Prostate gland (tissue), 2 donors: ENCODE measurements at regions not wholly inside any gene's neighbourhood (a gene's known extent, or its start where the extent isn't known, plus 50 kb on each side); places are given as distances from the start of the nearest gene placed in this dataset.

ENCODE experiments used
- DNase-seq: peaks from one replicate; pipeline ENCODE4 v3.0.0-alpha.2; 2019; ENCODE audit warnings: low spot score
- H3K27ac ChIP-seq, 2 donors: fragments of 200-600 bp; sonication (generic); 2 replicates each; pipeline ENCODE4 v1.5.1; 2017 to 2019
- H3K27me3 ChIP-seq: fragments of 200-600 bp; sonication (generic); replicated peaks from 2 replicates; pipeline ENCODE4 v1.5.1; 2019; ENCODE audit not compliant: insufficient read depth
- H3K36me3 ChIP-seq, 2 donors: fragments of 200-600 bp; sonication (generic); 1 replicate in 1 of 2; 2 replicates in 1 of 2; pipeline versions ENCODE4 v1.5.1 to v1.8.1; 2017 to 2019
- H3K4me1 ChIP-seq: fragments of 200-600 bp; sonication (generic); replicated peaks from 2 replicates; pipeline ENCODE4 v1.5.1; 2019
- H3K4me3 ChIP-seq, 2 donors: fragments of 200-600 bp; sonication (generic); 2 replicates each; pipeline ENCODE4 v1.5.1; 2017 to 2019
- H3K9me3 ChIP-seq: fragments of 200-600 bp; sonication (generic); 2 replicates; pipeline ENCODE4 v1.5.1; 2017
- CTCF ChIP-seq, 4 experiments: fragments of 200-600 bp in 2 of 4; fragments of 450-650 bp in 2 of 4; sonication (generic) in 2 of 4; IDR thresholded peaks; 1 replicate in 3 of 4; 2 replicates in 1 of 4; pipeline ENCODE4 v1.5.1; 2016 to 2019; ENCODE audit warnings: antibody characterized with exemption in 4 of 4, mild to moderate bottlenecking in 2 of 4, moderate library complexity in 2 of 4
- POLR2A ChIP-seq: fragments of 450-650 bp; IDR thresholded peaks from one replicate; pipeline ENCODE4 v1.6.1; 2016; ENCODE audit warnings: antibody characterized with exemption, mild to moderate bottlenecking
- POLR2AphosphoS5 ChIP-seq: sonication (generic); formaldehyde crosslinking; IDR thresholded peaks from one replicate; pipeline ENCODE4 v1.6.1; 2017; ENCODE audit warnings: antibody characterized with exemption
- WGBS: methylation state at CpG from one replicate; pipeline ENCODE4 v1.1.5; 2018; 5-methylcytosine and 5-hydroxymethylcytosine counted together
- intact Hi-C: fragments of 100-400 bp; cut with DNase I; formaldehyde crosslinking; loops from one replicate; pipeline ENCODE4 v1.14.2; 2022

DNA sequence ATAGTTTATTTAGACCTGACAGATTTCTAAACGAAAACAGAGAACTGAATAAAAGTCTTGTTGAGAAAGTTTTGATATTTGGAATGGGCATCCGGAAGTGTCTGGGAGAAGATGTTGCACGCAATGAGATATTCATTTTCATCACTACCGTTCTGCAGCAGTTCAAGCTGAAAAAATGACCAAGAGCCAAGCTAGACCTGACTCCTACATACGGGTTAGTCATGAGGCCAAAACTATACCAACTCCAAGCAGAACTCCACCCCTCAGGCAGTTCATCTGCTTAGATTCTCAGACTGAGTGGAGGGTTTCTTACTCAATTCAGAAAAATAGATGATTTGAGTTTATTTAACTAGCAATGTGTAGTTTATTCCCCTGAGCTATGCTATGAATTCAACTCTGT is 95.4 kb upstream of the ANXA1 start:
- no peak for DNase-seq
- no peak for TF ChIP-seq CTCF (IDR thresholded peaks at IDR 0.05)
- TF ChIP-seq POLR2A = no peak
- no peak for TF ChIP-seq POLR2AphosphoS5
- no peaks in the 10 kb centered on the region for H3K9me3 ChIP-seq
- no peak overlapping the region for H3K4me3 ChIP-seq
- no peaks in the 10 kb centered on the region for H3K4me1 ChIP-seq
- H3K27ac ChIP-seq = no peak overlapping the region
- H3K36me3 ChIP-seq = no peaks in the 10 kb centered on the region
- intact Hi-C loops = no loop called here
- 82% methylated on average over 5 of the region's 5 CpGs for WGBS
- H3K27me3 ChIP-seq = no peaks in the 10 kb centered on the region

DNA sequence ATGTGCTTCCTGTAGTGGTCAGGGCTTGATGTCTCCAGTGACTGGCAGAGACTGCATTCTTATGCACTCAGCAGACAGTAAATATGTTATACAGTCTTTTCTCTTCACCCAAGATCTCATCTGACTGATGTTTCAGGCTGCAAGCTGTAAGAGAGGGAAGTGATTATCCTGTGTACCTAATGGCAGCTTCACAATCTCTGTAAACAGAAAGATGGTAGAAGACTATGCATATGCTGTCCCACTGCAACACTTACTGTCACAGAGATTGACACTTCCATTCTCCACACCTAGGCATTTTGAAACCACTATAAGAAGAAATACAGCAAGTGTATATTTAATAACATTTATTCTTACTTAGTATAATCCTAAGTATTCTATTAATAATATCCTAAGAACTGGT is 97.6 kb upstream of the ANXA1 start:
- H3K4me3 ChIP-seq = no peak overlapping the region
- no peaks in the 10 kb centered on the region for H3K27me3 ChIP-seq
- H3K4me1 ChIP-seq = no peaks in the 10 kb centered on the region
- no peak overlapping the region for H3K27ac ChIP-seq
- H3K9me3 ChIP-seq = no peaks in the 10 kb centered on the region
- intact Hi-C loops = no loop called here
- H3K36me3 ChIP-seq = no peaks in the 10 kb centered on the region
- TF ChIP-seq POLR2AphosphoS5 = no peak
- TF ChIP-seq CTCF (IDR thresholded peaks at IDR 0.05) = no peak
- TF ChIP-seq POLR2A = no peak
- DNase-seq = no peak

DNA sequence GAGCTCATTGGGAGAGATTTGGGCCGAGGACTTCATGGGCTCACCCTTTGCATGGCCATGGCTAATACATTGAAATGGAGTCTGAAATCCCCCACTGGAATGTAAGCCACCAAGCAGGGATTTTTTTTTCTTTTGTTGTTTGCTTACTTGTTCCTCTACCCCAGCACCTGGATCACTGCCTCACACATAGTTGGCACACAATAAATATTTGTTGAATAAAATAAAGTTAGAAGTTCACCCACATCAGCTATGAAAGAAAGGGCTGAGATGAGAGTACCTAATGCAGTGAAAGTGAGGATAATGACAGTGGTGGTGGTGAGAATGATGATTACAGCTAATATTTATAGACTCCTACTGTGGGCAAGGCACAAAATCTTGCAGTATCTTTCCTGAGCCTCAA is 98.1 kb upstream of the ANXA1 start:
- Histone ChIP-seq H3K4me1 (no peaks in the 10 kb centered on the region), H3K9me3 (no peaks in the 10 kb centered on the region), H3K36me3 (no peaks in the 10 kb centered on the region), H3K27me3 (no peaks in the 10 kb centered on the region), H3K4me3 (no peak overlapping the region), H3K27ac (no peak overlapping the region)
- intact Hi-C loops = no loop called here
- 78% methylated on average over 1 of the region's 1 CpG for WGBS
- DNase-seq = no peak
- TF ChIP-seq CTCF (IDR thresholded peaks at IDR 0.05) = no peak

- H3K36me3 ChIP-seq = no peaks in the 10 kb centered on the region
- no peak for DNase-seq
Observed at GRCh38 chr9:73050887-73051550, 98.2 kb upstream of the ALDH1A1 start.

More at GRCh38 chr9:73050887-73051550, 98.2 kb upstream of the ALDH1A1 start:
- no peak for TF ChIP-seq POLR2AphosphoS5
- no peak for TF ChIP-seq POLR2A
- no peak for TF ChIP-seq CTCF (IDR thresholded peaks at IDR 0.05)
- H3K4me1 ChIP-seq = no peaks in the 10 kb centered on the region
- no peaks in the 10 kb centered on the region for H3K27me3 ChIP-seq
- 56% methylated on average over 7 of the region's 7 CpGs for WGBS
- H3K9me3 ChIP-seq = no peaks in the 10 kb centered on the region
- intact Hi-C loops = no loop called here
- no peak overlapping the region for H3K27ac ChIP-seq
- H3K4me3 ChIP-seq = no peak overlapping the region
